SK-N-SH treated with all-trans-retinoic acid at 6 μM for 48 hours (cell line): ENCODE measurements at regions not wholly inside any gene's neighbourhood (a gene's known extent, or its start where the extent isn't known, plus 50 kb on each side); places are given as distances from the start of the nearest gene placed in this dataset.

Experiments
- ATAC-seq: fragments of 200-7000 bp; cut with Tn5 transposase; 3 replicates; pipeline ENCODE4 v1.9.1; 2020; ENCODE audit warnings: mild to moderate bottlenecking, moderate library complexity
- ARNTL ChIP-seq: fragments of 450-650 bp; formaldehyde crosslinking; IDR thresholded peaks from 2 replicates; pipeline ENCODE4 v1.5.0; 2020; ENCODE audit warnings: low read depth, mild to moderate bottlenecking, moderate library complexity, borderline replicate concordance
- BACH2 ChIP-seq: fragments of 250-450 bp; sonication (Bioruptor Pico); IDR thresholded peaks from 2 replicates; pipeline ENCODE4 v1.9.0; 2021; ENCODE audit warnings: mild to moderate bottlenecking, borderline replicate concordance
- CREB5 ChIP-seq: fragments of 250-450 bp; sonication (Bioruptor Pico); IDR thresholded peaks from 2 replicates; pipeline ENCODE4 v1.5.1; 2020; ENCODE audit warnings: low read depth, mild to moderate bottlenecking, moderate library complexity
- CSDC2 ChIP-seq: fragments of 250-450 bp; sonication (Bioruptor Pico); IDR thresholded peaks from 2 replicates; pipeline ENCODE4 v1.5.0; 2020; ENCODE audit warnings: mild to moderate bottlenecking, moderate library complexity
- CSRNP3 ChIP-seq: fragments of 250-450 bp; sonication (Bioruptor Pico); IDR thresholded peaks from 2 replicates; pipeline ENCODE4 v1.5.1; 2021; ENCODE audit warnings: mild to moderate bottlenecking, moderate library complexity
- ESRRG ChIP-seq: fragments of 250-450 bp; sonication (Bioruptor Pico); IDR thresholded peaks from 2 replicates; pipeline ENCODE4 v1.6.1; 2021; ENCODE audit warnings: mild to moderate bottlenecking
- GLIS3 ChIP-seq: fragments of 250-450 bp; sonication (Bioruptor Pico); IDR thresholded peaks from 2 replicates; pipeline ENCODE4 v1.5.0; 2020; ENCODE audit warnings: mild to moderate bottlenecking, moderate library complexity
- ISL1 ChIP-seq: fragments of 250-450 bp; sonication (Bioruptor Pico); IDR thresholded peaks from 2 replicates; pipeline ENCODE4 v2.1.2; 2022; ENCODE audit warnings: mild to moderate bottlenecking, moderate library complexity
- OSR1 ChIP-seq: fragments of 250-450 bp; sonication (Bioruptor Pico); IDR thresholded peaks from 2 replicates; pipeline ENCODE4 v1.8.0; 2022; ENCODE audit warnings: moderate library complexity, mild to moderate bottlenecking, inconsistent platforms
- PATZ1 ChIP-seq: fragments of 250-450 bp; sonication (Bioruptor Pico); IDR thresholded peaks from 2 replicates; pipeline ENCODE4 v1.8.0; 2020; ENCODE audit warnings: mild to moderate bottlenecking, moderate library complexity, borderline replicate concordance
- POU6F1 ChIP-seq: fragments of 250-450 bp; sonication (Bioruptor Pico); IDR thresholded peaks from 2 replicates; pipeline ENCODE4 v1.8.0; 2021; ENCODE audit warnings: low read depth, mild to moderate bottlenecking, moderate library complexity, borderline replicate concordance
- PPARA ChIP-seq: fragments of 250-450 bp; sonication (Bioruptor Pico); IDR thresholded peaks from 2 replicates; pipeline ENCODE4 v1.5.0; 2020; ENCODE audit warnings: mild to moderate bottlenecking, borderline replicate concordance
- RARB ChIP-seq: fragments of 250-450 bp; sonication (Bioruptor Pico); IDR thresholded peaks from 2 replicates; pipeline ENCODE4 v1.8.0; 2021; ENCODE audit warnings: mild to moderate bottlenecking, moderate library complexity
- SNAI2 ChIP-seq: fragments of 250-450 bp; sonication (Bioruptor Pico); IDR thresholded peaks from 2 replicates; pipeline ENCODE4 v1.5.0; 2020; ENCODE audit warnings: mild to moderate bottlenecking, moderate library complexity
- TCF4 ChIP-seq: fragments of 250-450 bp; sonication (Bioruptor Pico); IDR thresholded peaks from 2 replicates; pipeline ENCODE4 v1.8.0; 2021; ENCODE audit warnings: mild to moderate bottlenecking, moderate library complexity, borderline replicate concordance
- TOX ChIP-seq: fragments of 250-450 bp; sonication (Bioruptor Pico); IDR thresholded peaks from 2 replicates; pipeline ENCODE4 v1.8.0; 2021; ENCODE audit warnings: mild to moderate bottlenecking, moderate library complexity, borderline replicate concordance
- TSHZ2 ChIP-seq: fragments of 250-450 bp; sonication (Bioruptor Pico); IDR thresholded peaks from 2 replicates; pipeline ENCODE4 v1.5.0; 2020; ENCODE audit warnings: mild to moderate bottlenecking, moderate library complexity
- ZFP3 ChIP-seq: fragments of 250-450 bp; sonication (Bioruptor Pico); IDR thresholded peaks from 2 replicates; pipeline ENCODE4 v1.5.0; 2020; ENCODE audit warnings: mild to moderate bottlenecking, moderate library complexity
- ZFP30 ChIP-seq: fragments of 450-650 bp; formaldehyde crosslinking; IDR thresholded peaks from 2 replicates; pipeline ENCODE4 v1.5.0; 2022; ENCODE audit warnings: mild to moderate bottlenecking, moderate library complexity
- ZNF70 ChIP-seq: fragments of 450-650 bp; formaldehyde crosslinking; IDR thresholded peaks from 2 replicates; pipeline ENCODE4 v1.5.0; 2020; ENCODE audit warnings: mild to moderate bottlenecking, moderate library complexity

GRCh38 chr19:30237140-30237539 lies 135.0 kb upstream of the ZNF536 start (continued):
- TF ChIP-seq TSHZ2 (no peak), ZFP30 (CRISPR knock-in tag) (no peak), GLIS3 (CRISPR knock-in tag) (no peak), ISL1 (CRISPR knock-in tag) (no peak), RARB (CRISPR knock-in tag) (no peak), CREB5 (no peak), SNAI2 (CRISPR knock-in tag) (no peak), ESRRG (CRISPR knock-in tag) (no peak), CSDC2 (CRISPR knock-in tag) (no peak)
- TF ChIP-seq, all 23 proteins: peak for 0

- TF ChIP-seq TOX (CRISPR knock-in tag) (no peak), TCF4 (CRISPR knock-in tag) (no peak), BACH2 (no peak), RARB (CRISPR knock-in tag) (no peak), ZNF70 (CRISPR knock-in tag) (no peak), PATZ1 (CRISPR knock-in tag) (no peak), ZFP3 (CRISPR knock-in tag) (no peak), CSDC2 (CRISPR knock-in tag) (no peak), ESRRG (CRISPR knock-in tag) (no peak), SNAI2 (CRISPR knock-in tag) (no peak)
- TF ChIP-seq, all 23 proteins: peak for 0
- no peak for ATAC-seq
Measured at GRCh38 chr19:30240904-30241695, 131.1 kb upstream of the ZNF536 start.

GRCh38 chr19:30244533-30244932 lies 127.7 kb upstream of the ZNF536 start:
- no peak for ATAC-seq
- TF ChIP-seq SNAI2 (CRISPR knock-in tag): no peak
- no peak for TF ChIP-seq BACH2
- TF ChIP-seq ISL1 (CRISPR knock-in tag): no peak
- no peak for TF ChIP-seq PATZ1 (CRISPR knock-in tag)
- no peak for TF ChIP-seq ARNTL (CRISPR knock-in tag)
- no peak for TF ChIP-seq PPARA (CRISPR knock-in tag)
- no peak for TF ChIP-seq OSR1 (CRISPR knock-in tag)
- no peak for TF ChIP-seq CSRNP3 (CRISPR knock-in tag)
- no peak for TF ChIP-seq CREB5
- no peak for TF ChIP-seq TOX (CRISPR knock-in tag)
- TF ChIP-seq GLIS3 (CRISPR knock-in tag): no peak
- TF ChIP-seq POU6F1 (CRISPR knock-in tag): no peak
- no peak for TF ChIP-seq CSDC2 (CRISPR knock-in tag)
- TF ChIP-seq RARB (CRISPR knock-in tag): no peak
- TF ChIP-seq ZFP30 (CRISPR knock-in tag): no peak
- TF ChIP-seq TSHZ2: no peak
- no peak for TF ChIP-seq TCF4 (CRISPR knock-in tag)
